ENCODE measurements at regions not wholly inside any gene's neighbourhood (a gene's known extent, or its start where the extent isn't known, plus 50 kb on each side); places are given as distances from the start of the nearest gene placed in this dataset.

DNA sequence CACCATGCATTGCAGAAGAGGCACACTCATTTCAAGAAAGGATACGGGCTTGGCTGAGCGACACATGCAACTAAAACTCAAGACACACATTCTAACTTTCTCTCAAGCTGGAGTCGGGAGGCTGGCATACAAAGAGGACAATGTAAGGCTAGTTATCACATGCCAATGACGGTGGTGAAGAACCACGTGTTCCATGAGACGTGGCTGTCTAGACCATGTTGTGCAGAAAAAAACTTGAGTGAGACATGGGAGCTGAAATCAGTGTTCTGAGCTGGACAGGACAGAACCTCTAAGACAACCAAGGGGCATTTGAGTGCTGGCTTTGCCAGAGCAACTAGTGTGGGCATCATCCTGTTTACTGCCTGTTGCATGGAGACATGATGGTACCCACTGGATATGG is 193.0 kb upstream of the DPP6 start:
- DNase-seq (ENCODE audit: insufficient read length) (no peak), FAIRE-seq (no peak)
- TF ChIP-seq POLR2AphosphoS5 (IDR thresholded peaks at IDR 0.05; ENCODE audit: low read depth, low read length): no peak
- no peak for TF ChIP-seq POLR2A (IDR thresholded peaks at IDR 0.05; ENCODE audit: low read depth, low read length)
- TF ChIP-seq TAF1 (IDR thresholded peaks at IDR 0.05; ENCODE audit: borderline replicate concordance, low read depth, low read length): no peak

DNA sequence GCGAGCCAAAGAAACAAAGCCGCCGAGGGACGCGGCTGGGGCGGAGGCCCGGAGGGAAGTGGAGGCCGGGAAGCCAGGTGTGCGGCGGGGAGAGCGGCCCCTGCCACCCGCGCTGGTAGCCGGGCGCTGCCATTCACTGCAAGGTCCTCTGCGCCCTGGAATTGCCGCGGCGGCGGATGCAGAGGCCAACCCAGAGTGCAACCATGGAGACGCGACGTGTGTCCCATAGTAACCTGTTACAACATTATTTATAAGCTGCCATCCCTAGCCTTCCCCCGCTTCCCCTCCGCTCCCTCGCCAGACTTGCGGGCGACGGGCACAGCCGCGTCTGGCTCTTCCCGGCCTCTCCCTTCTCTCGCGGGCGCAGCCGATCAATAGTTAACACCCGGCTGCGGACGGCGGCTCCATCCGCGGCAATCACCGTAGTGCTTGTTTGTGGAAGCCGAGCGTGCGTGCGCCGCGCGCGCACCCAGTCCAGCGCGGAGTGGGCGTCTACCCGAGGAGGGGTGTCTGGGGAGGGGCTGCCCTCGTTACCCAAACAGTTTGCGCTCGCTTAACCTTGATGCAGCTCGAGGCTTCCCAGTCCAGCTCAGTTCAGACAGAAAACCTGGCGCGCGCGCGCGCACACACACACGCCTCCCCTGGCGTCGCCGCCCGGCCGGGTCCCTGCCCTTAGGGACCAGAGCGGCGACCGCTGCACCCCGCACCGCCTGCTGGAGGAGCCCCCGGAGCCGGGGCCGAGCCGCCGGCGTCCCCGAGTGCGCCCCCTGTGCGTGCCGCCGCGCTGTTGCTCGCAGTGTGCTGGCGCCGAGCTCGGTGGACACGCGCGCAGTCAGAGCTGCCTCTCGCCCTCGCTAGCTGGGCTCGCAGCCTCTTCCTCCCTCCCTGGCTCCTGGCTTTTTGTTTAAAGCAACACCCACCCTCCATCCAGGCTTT is 165.4 kb upstream of the DPP6 start:
- no peak for DNase-seq (ENCODE audit: insufficient read length)
- TF ChIP-seq TAF1 (IDR thresholded peaks at IDR 0.05; ENCODE audit: borderline replicate concordance, low read depth, low read length) (no peak), POLR2AphosphoS5 (IDR thresholded peaks at IDR 0.05; ENCODE audit: low read depth, low read length) (no peak), POLR2A (IDR thresholded peaks at IDR 0.05; ENCODE audit: low read depth, low read length) (no peak)
- no peak for FAIRE-seq

DNA sequence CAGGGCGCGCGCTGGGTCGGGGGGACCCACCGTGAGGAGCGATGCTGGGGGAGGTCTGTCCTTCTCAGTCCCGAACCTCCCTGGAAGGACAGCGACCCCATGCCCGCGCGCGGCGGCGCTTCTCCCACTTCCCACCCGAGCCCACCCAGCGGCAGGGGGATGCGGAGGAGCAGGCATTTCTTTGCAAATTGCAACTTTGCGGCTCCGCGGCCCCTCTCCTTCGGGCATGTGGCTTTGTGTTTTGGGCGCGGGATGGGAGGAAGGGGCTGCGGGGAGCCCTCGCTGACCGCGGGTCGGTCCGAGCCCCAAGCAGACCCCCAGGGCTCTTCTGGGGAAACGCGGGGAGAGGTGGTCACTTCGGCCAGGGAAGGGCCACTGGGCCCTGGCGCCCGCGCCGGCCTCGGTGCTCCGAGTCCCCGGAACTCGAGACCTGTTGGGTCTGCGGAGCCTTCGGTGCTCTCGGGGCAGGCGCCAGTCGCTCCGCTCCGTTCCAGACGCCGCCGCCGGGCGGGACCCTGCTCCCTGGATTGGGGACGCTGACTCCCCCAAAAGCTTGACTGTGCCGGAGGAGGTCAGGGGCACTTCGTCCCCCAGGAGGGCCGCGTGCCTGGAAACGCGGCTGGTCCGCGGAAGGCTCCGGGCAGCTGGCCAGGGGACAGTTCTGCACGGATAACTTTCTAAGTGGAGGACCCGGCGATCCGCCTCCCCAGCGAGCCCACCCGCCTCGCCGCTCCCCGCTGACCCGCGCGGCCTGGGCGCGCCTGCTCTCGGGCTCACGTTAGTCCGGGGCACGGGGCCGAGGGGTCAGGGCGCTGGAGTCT is 164.2 kb upstream of the DPP6 start:
- DNase-seq (ENCODE audit: insufficient read length): no peak
- FAIRE-seq: no peak
- no peak for TF ChIP-seq TAF1 (IDR thresholded peaks at IDR 0.05; ENCODE audit: borderline replicate concordance, low read depth, low read length)
- TF ChIP-seq POLR2A (IDR thresholded peaks at IDR 0.05; ENCODE audit: low read depth, low read length): no peak
- no peak for TF ChIP-seq POLR2AphosphoS5 (IDR thresholded peaks at IDR 0.05; ENCODE audit: low read depth, low read length)

DNA sequence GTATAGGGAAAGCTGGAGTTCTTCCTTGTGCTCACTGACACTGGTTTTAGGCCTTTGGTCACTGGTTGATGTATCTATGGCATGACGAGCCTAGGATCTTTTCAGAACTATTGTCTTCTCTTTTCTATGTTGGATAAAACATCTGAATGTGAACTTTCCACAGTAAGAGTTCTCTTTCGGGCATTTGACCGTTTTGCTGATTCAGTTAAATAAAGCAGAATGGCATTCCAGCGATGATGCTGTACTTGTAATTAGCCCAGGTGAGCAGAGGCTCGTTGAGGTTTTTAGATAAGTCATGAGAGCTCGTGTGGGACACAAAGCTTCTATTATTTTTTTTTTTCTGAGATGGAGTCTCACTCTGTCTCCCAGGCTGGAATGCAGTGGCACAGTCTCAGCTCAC is 160.2 kb upstream of the DPP6 start:
- TF ChIP-seq POLR2AphosphoS5 (IDR thresholded peaks at IDR 0.05; ENCODE audit: low read depth, low read length): no peak
- TF ChIP-seq POLR2A (IDR thresholded peaks at IDR 0.05; ENCODE audit: low read depth, low read length): no peak
- no peak for TF ChIP-seq TAF1 (IDR thresholded peaks at IDR 0.05; ENCODE audit: borderline replicate concordance, low read depth, low read length)
- no peak for FAIRE-seq
- DNase-seq (ENCODE audit: insufficient read length): no peak

DNA sequence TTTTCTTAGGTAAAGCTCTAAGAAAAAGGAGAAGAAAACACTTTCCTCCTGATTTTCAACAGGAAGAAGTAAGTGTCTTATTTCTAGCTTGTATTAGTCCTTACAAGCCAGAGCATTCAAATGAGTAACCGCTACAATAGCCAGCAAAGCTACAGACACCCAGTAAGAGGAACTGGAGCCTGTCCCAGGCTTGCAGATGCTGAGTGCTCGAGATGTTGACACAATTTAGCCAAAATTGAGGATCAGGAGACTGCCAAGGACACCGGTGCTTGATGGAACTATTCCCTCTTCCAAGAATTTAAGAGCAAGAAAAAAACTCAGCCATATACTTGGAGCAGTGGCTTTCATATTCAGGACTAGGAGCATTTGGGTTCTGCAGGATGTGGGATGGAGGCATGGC is 149.3 kb upstream of the DPP6 start:
- no peak for FAIRE-seq
- TF ChIP-seq POLR2A (IDR thresholded peaks at IDR 0.05; ENCODE audit: low read depth, low read length) (no peak), TAF1 (IDR thresholded peaks at IDR 0.05; ENCODE audit: borderline replicate concordance, low read depth, low read length) (no peak), POLR2AphosphoS5 (IDR thresholded peaks at IDR 0.05; ENCODE audit: low read depth, low read length) (no peak)
- no peak for DNase-seq (ENCODE audit: insufficient read length)

DNA sequence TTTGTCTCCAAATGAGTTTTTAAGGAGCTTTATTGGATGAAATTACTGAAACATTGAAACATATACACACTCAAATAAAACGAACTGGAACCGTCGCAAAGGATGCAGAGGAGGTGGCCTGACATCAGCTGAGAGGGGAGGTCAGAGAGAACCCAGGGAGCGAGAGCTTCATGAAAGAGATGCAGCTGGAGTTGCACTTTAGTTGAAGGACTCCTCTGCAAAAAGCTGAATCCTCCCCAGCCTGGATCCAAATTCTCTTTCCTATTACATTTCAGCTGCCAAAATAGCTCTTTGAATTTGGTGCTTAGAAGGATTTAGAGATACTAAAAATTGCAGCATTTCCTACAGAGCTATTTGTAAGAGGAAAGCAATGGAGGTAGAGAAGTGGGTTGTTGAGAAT is 140.0 kb upstream of the DPP6 start:
- TF ChIP-seq POLR2A (IDR thresholded peaks at IDR 0.05; ENCODE audit: low read depth, low read length) (no peak), TAF1 (IDR thresholded peaks at IDR 0.05; ENCODE audit: borderline replicate concordance, low read depth, low read length) (no peak), POLR2AphosphoS5 (IDR thresholded peaks at IDR 0.05; ENCODE audit: low read depth, low read length) (no peak)
- DNase-seq (ENCODE audit: insufficient read length) (no peak), FAIRE-seq (no peak)

DNA sequence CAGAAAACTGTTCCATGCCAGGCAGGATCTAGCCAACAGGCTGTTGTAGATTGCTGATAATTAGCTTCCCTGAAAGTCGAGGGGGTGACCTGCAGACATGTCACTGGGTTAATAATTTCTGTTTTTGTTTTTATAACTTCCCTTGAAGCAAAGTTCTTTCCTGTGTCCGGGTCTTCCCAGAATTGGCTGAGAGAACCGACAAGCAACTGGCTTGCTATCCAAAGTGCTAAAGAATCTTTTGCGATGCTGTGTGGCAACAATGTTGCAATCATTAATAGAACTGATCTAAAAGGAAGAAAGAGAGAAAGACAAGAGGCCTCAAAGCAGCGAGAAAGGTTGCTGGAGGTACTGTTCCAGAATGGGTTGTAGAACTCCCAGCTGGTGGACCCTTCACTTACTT is 132.1 kb upstream of the DPP6 start:
- TF ChIP-seq POLR2AphosphoS5 (IDR thresholded peaks at IDR 0.05; ENCODE audit: low read depth, low read length) (no peak), TAF1 (IDR thresholded peaks at IDR 0.05; ENCODE audit: borderline replicate concordance, low read depth, low read length) (no peak), POLR2A (IDR thresholded peaks at IDR 0.05; ENCODE audit: low read depth, low read length) (no peak)
- FAIRE-seq (no peak), DNase-seq (ENCODE audit: insufficient read length) (no peak)

DNA sequence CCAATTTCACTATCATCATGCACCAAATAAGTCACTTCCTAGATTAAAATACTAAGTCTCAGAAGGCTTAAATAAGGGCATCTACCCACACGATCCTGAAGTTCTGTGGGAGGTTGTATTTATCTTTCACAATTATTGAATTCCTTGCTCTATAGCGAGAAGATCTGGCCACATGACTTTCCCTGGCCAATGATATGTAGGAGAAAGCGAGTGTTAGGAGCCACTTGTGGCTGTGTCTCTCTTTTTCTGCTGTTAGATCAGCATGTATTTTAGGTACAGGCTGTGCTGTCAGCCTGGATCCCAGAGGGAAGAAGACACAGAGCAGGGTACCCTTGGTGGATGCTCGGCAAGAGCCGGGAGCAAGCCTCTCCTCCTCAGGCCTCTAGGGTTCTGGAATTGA is 131.3 kb upstream of the DPP6 start:
- no peak for TF ChIP-seq POLR2AphosphoS5 (IDR thresholded peaks at IDR 0.05; ENCODE audit: low read depth, low read length)
- no peak for TF ChIP-seq POLR2A (IDR thresholded peaks at IDR 0.05; ENCODE audit: low read depth, low read length)
- TF ChIP-seq TAF1 (IDR thresholded peaks at IDR 0.05; ENCODE audit: borderline replicate concordance, low read depth, low read length): no peak
- DNase-seq (ENCODE audit: insufficient read length) (no peak), FAIRE-seq (no peak)

DNA sequence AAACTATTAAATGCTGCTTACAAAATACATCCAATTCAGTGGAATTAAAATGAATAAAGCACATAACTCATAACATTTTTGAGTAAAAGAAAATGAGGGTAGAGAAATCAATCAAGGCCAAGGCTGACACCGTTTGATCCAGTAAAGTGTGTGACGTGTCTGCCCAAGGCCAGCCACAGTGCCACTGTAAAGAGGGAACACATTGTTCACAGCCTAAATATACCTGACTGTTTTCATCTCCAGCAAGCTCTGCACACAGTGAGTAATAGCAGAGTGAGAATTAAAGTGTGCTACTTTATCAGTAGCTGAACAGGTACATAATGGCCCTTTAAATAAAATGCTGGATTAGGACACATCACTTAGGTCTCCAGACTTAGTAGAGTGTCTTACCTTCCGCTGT is 130.8 kb upstream of the DPP6 start:
- TF ChIP-seq POLR2AphosphoS5 (IDR thresholded peaks at IDR 0.05; ENCODE audit: low read depth, low read length) (no peak), TAF1 (IDR thresholded peaks at IDR 0.05; ENCODE audit: borderline replicate concordance, low read depth, low read length) (no peak), POLR2A (IDR thresholded peaks at IDR 0.05; ENCODE audit: low read depth, low read length) (no peak)
- no peak for FAIRE-seq
- no peak for DNase-seq (ENCODE audit: insufficient read length)

DNA sequence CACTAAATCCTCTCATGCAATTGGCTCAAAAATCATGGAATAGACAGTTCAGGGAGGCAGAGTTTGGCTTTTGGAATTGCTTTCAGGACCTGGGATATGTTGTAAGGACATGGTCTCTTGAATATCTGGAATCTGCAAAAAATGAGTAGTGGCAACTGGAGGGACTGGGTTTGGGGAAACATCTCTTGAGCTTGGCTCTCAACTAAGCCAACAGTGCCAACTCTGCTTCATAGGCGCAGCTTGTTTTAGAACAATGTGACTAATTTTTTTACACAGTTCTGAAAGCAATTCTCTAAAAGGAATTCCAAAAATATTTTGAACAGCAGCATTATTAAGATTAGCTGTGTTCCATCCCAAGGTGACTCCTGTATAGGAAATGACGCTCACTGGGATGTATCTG is 121.5 kb upstream of the DPP6 start:
- no peak for FAIRE-seq
- DNase-seq (ENCODE audit: insufficient read length): no peak
- no peak for TF ChIP-seq TAF1 (IDR thresholded peaks at IDR 0.05; ENCODE audit: borderline replicate concordance, low read depth, low read length)
- TF ChIP-seq POLR2A (IDR thresholded peaks at IDR 0.05; ENCODE audit: low read depth, low read length): no peak
- TF ChIP-seq POLR2AphosphoS5 (IDR thresholded peaks at IDR 0.05; ENCODE audit: low read depth, low read length): no peak

DNA sequence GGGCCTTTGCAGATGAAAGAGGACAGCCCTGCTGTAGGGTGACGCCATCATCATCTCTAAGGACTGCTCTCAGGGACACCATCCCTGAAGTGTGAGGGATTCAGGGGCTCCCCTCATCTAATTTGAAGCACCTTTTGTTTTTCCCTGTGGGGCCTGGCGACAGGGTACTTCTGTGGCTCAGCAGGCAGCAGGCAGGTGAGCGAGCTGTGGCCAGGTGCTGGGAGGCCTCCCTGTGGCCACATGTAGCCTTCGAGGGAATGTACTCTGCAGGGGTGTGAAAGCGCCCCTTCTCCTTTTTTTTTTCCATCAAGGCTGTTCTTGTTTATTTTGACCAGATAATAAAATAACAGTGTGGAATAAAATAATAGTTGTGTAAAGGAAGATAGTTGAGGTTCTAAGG is 118.2 kb upstream of the DPP6 start:
- TF ChIP-seq POLR2A (IDR thresholded peaks at IDR 0.05; ENCODE audit: low read depth, low read length): no peak
- TF ChIP-seq POLR2AphosphoS5 (IDR thresholded peaks at IDR 0.05; ENCODE audit: low read depth, low read length): no peak
- TF ChIP-seq TAF1 (IDR thresholded peaks at IDR 0.05; ENCODE audit: borderline replicate concordance, low read depth, low read length): no peak
- DNase-seq (ENCODE audit: insufficient read length) (no peak), FAIRE-seq (no peak)
